ENCODE measurements at regions not wholly inside any gene's neighbourhood (a gene's known extent, or its start where the extent isn't known, plus 50 kb on each side); places are given as distances from the start of the nearest gene placed in this dataset.

- TF ChIP-seq PATZ1 (tag by site-specific recombination; IDR thresholded peaks at IDR 0.05) (no peak), ZSCAN4 (tag by site-specific recombination; IDR thresholded peaks at IDR 0.05) (no peak), YY2 (tag by site-specific recombination; IDR thresholded peaks at IDR 0.05) (no peak)
These were observed 93.0 kb downstream of the GEMIN8 start (continued) for GRCh38 chrX:13936521-13937225.

GRCh38 chrX:13934731-13935130 lies 95.0 kb downstream of the GEMIN8 start:
- ChIA-PET POLR2A (no interaction called here), CTCF (no interaction called here)
- peaks cover 8% of the 10 kb centered on the region for H3K4me1 ChIP-seq (ENCODE audit: control insufficient read depth, insufficient read depth, low read length)
- no peaks in the 10 kb centered on the region for H3K9me3 ChIP-seq (ENCODE audit: control insufficient read depth, insufficient read depth, low read depth, low read length)
- H3K36me3 ChIP-seq (ENCODE audit: control insufficient read depth in 2 of 2, insufficient read depth in 1 of 2, low read length in 2 of 2), result no peaks in the 10 kb centered on the region
- no peak overlapping the region for H3K27ac ChIP-seq (ENCODE audit: extremely low read depth, low read depth, low read length)
- TF ChIP-seq ZNF175 (tag by site-specific recombination; IDR thresholded peaks at IDR 0.05) (no peak), REST (tag by site-specific recombination; IDR thresholded peaks at IDR 0.05) (no peak), KLF16 (tag by site-specific recombination; IDR thresholded peaks at IDR 0.05) (no peak), ZNF146 (tag by site-specific recombination; IDR thresholded peaks at IDR 0.05) (no peak), ZFP69B (tag by site-specific recombination; IDR thresholded peaks at IDR 0.05) (no peak)
- H3K4me3 ChIP-seq (ENCODE audit: low read depth, low read length), result no peak overlapping the region

DNA sequence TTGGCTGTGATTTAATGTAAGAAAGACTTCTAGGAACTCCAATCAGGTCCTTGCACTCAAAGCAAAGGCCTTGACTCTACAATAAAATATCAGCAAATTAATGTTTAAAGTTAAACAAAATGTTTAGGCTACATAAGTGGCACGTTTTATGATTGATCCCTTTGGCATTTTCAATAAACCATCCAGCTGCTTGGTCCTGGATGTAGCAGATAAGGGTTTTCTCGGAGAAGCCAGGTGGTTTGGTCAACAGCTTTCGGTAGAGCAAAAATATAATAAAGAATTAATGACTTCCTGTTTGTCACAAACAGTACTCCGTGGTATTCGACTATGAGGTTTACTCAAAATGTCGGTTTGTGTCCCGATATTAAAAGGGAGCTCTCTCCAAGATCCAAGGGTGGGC lies 95.8 kb downstream of the GEMIN8 start:
- no peak overlapping the region for H3K4me3 ChIP-seq (ENCODE audit: low read depth, low read length)
- ChIA-PET CTCF (interaction anchor here (0.6 to 0.7 kb wide), 2 partner anchors 96 to 126 kb away, joined by 3 to 5 read pairs; no protein-coding TSS in a partner anchor), POLR2A (interaction anchor here (1.1 kb wide), 1 partner anchor 9 kb away, joined by 3 read pairs; no protein-coding TSS in a partner anchor)
- H3K27ac ChIP-seq (ENCODE audit: extremely low read depth, low read depth, low read length), result no peak overlapping the region
- H3K9me3 ChIP-seq (ENCODE audit: control insufficient read depth, insufficient read depth, low read depth, low read length), result no peaks in the 10 kb centered on the region
- H3K4me1 ChIP-seq (ENCODE audit: control insufficient read depth, insufficient read depth, low read length), result no peaks in the 10 kb centered on the region
- no peaks in the 10 kb centered on the region for H3K36me3 ChIP-seq (ENCODE audit: control insufficient read depth in 2 of 2, insufficient read depth in 1 of 2, low read length in 2 of 2)
- TF ChIP-seq ZNF830 (tag by site-specific recombination; IDR thresholded peaks at IDR 0.05; ENCODE audit: low read depth) (no peak), ZNF626 (tag by site-specific recombination; IDR thresholded peaks at IDR 0.05) (no peak), ZNF585B (tag by site-specific recombination; IDR thresholded peaks at IDR 0.05) (no peak), HOXD13 (CRISPR knock-in tag; IDR thresholded peaks at IDR 0.05; ENCODE audit: borderline replicate concordance) (no peak), ZNF791 (tag by site-specific recombination; IDR thresholded peaks at IDR 0.05) (no peak), ZBTB10 (tag by site-specific recombination; IDR thresholded peaks at IDR 0.05) (no peak), ZNF311 (tag by site-specific recombination; IDR thresholded peaks at IDR 0.05; ENCODE audit: borderline replicate concordance) (no peak), TCF7L2 (IDR thresholded peaks at IDR 0.05; ENCODE audit: borderline replicate concordance, low read depth, low read length) (no peak), ZNF561 (tag by site-specific recombination; IDR thresholded peaks at IDR 0.05; ENCODE audit: borderline replicate concordance) (no peak), OSR2 (tag by site-specific recombination; IDR thresholded peaks at IDR 0.05) (no peak), KLF7 (tag by site-specific recombination; IDR thresholded peaks at IDR 0.05; ENCODE audit: borderline replicate concordance) (no peak), ZNF549 (tag by site-specific recombination; IDR thresholded peaks at IDR 0.05) (no peak), ZNF266 (tag by site-specific recombination; IDR thresholded peaks at IDR 0.05; ENCODE audit: low read depth) (no peak)
